GM12878 (cell line): ENCODE measurements at regions not wholly inside any gene's neighbourhood (a gene's known extent, or its start where the extent isn't known, plus 50 kb on each side); places are given as distances from the start of the nearest gene placed in this dataset.

Source experiments
- E2F4 ChIP-seq: IDR thresholded peaks from 2 replicates; pipeline ENCODE4 v1.6.1; 2012; ENCODE audit warnings: low read depth, low read length, improper control_type of control experiment
- RAD21 ChIP-seq: IDR thresholded peaks from 2 replicates; pipeline ENCODE4 v1.6.1; 2011; ENCODE audit warnings: mild to moderate bottlenecking, low read depth, low read length, moderate library complexity; ENCODE audit not compliant: insufficient read depth
- SMARCA5 ChIP-seq: fragments of 450-650 bp; IDR thresholded peaks from 2 replicates; pipeline ENCODE4 v1.6.1; 2017; ENCODE audit warnings: mild to moderate bottlenecking
- YBX1 ChIP-seq: fragments of 450-650 bp; IDR thresholded peaks from 2 replicates; pipeline ENCODE4 v1.6.1; 2016; ENCODE audit warnings: antibody characterized with exemption
- ZZZ3 ChIP-seq: IDR thresholded peaks from 2 replicates; pipeline ENCODE4 v1.6.1; 2011; ENCODE audit warnings: low read depth; ENCODE audit not compliant: control insufficient read depth, insufficient read length
- TF ChIP-seq, protein P1 (sequence below): fragments of 450-650 bp; IDR thresholded peaks from 2 replicates; pipeline ENCODE4 v1.6.1; 2017; ENCODE audit warnings: mild to moderate bottlenecking, moderate library complexity

DNA sequence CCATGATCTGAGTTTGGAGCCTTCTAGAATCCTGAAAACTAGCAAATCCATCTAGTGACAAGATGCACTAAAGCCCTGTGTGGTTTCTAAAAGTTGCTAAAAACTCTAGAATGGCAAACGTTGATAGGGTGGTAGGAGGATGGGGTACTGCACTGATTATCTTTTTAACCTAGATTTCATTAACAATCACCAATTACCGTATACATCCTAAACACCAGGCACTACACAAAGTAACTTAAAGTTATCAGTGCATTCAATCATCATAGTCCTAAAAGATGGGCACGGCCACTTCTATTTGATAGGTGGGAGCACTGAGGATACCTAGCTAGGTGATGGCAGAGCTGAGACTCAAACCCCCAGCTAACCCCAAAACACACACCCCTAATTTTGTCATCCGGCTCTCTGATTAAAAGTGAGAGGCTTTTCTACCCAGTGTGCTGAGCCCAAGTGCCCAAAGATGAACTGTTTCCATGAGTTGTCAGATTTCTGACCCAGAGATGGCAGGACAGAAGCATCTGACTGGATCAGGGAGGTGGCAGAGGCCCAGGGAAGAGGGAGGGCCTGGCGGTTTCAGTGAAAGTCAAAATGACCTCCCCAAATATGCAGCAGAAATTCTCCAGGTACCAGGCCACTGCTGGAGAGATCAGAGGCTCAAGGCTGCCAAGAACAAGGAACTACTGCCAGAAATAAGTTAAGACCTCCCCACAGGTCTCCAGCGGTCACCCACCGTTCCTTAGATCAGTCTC is 396.8 kb downstream of the SOX9 start (continued):
- TF ChIP-seq RAD21: no peak
- TF ChIP-seq, protein P1, sequence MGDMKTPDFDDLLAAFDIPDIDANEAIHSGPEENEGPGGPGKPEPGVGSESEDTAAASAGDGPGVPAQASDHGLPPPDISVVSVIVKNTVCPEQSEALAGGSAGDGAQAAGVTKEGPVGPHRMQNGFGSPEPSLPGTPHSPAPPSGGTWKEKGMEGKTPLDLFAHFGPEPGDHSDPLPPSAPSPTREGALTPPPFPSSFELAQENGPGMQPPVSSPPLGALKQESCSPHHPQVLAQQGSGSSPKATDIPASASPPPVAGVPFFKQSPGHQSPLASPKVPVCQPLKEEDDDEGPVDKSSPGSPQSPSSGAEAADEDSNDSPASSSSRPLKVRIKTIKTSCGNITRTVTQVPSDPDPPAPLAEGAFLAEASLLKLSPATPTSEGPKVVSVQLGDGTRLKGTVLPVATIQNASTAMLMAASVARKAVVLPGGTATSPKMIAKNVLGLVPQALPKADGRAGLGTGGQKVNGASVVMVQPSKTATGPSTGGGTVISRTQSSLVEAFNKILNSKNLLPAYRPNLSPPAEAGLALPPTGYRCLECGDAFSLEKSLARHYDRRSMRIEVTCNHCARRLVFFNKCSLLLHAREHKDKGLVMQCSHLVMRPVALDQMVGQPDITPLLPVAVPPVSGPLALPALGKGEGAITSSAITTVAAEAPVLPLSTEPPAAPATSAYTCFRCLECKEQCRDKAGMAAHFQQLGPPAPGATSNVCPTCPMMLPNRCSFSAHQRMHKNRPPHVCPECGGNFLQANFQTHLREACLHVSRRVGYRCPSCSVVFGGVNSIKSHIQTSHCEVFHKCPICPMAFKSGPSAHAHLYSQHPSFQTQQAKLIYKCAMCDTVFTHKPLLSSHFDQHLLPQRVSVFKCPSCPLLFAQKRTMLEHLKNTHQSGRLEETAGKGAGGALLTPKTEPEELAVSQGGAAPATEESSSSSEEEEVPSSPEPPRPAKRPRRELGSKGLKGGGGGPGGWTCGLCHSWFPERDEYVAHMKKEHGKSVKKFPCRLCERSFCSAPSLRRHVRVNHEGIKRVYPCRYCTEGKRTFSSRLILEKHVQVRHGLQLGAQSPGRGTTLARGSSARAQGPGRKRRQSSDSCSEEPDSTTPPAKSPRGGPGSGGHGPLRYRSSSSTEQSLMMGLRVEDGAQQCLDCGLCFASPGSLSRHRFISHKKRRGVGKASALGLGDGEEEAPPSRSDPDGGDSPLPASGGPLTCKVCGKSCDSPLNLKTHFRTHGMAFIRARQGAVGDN: peak; percentile 67
- no peak for TF ChIP-seq E2F4
- 0 out of 2 replicates have a peak, but pooled peaks have one; percentile 14 for TF ChIP-seq SMARCA5
- no peak for TF ChIP-seq ZZZ3
- TF ChIP-seq YBX1: no peak
